Skeletal muscle cell (primary cell): ENCODE measurements at regions not wholly inside any gene's neighbourhood (a gene's known extent, or its start where the extent isn't known, plus 50 kb on each side); places are given as distances from the start of the nearest gene placed in this dataset.

ENCODE experiments used
- DNase-seq: peaks from one replicate; pipeline ENCODE4 v3.0.0-alpha.2; 2010; ENCODE audit warnings: low read depth
- H3K4me3 ChIP-seq: 2 replicates; pipeline ENCODE4 v1.5.1; 2011; ENCODE audit warnings: low read depth, mild to moderate bottlenecking, control low read depth, low read length, moderate library complexity

DNA sequence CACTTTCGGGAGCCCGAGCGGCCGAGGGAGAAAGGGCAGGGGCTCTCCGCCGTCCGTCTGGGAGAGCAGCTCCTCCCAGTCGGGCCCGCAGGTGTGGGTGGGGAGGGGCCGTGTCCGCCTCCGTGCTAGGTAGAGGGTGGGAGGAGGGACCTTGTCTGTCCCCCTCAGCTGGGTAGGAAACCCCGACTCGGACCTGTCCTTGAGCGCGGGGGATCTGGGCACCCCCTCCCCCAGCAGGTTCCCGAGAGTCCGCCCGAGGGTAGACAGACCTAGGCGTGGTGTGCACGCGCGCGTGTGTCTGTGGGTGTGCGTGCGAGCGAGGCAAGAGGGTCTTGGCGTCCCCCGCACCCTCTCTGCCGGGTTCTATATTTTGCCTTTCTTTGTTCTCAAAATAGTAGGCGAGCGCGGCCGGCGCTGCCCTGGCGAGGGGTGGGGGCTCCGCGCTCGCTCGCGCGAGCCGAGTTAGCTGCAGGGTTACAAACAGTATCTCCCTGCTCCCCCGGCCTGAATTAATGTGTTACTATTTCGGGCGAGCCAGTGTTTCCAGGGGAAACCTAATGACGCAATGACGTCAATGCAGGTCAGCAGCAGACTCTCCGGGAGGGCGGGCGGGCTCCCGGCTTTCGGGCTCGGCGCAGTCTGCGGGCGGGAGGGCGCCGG lies 73.9 kb upstream of the LEP start:
- peak overlapping the region; percentile 42 for H3K4me3 ChIP-seq
- peak; percentile 30 for DNase-seq

DNA sequence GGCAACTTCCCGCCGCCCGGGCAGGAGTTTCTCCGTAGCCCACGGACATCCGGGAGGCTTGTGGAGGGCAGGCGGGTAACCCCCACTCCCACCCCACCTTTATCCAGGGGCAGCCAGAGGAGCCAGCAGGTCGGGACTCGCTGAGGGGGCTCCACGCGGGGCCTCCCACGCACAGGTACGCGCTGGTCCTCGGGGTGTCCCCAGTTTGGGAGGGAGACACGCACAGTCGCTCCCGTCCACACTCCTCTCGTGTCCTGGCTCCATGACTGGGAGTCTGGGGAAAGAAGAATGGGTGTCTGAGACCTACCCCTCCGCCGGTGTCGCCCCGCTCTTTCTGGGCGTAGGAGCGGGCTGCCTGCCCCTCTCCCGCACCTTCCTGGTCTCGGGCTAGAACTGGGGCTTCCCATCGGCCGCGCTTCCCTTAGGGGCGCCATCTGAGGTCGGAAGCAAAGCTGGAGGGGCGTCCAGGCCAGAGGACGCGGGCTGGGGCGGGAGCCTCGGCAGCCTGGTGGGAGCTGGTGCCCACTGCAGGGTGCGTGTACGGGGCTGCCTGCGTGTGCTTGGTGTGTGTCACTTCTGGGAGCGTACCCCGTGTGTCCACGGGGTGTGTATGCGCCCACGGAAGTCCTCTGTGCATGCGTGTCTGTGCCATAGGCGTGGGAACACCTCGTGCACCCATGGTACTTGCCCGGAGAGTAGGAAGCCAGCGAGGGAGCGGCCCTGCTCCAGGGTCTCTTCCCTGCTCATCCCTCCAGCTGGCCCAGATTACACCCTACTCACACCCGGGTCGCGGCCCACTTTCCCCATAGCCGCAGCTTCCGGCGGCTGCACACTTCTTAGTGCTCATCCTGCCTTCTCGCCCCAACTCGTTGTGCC lies 73.0 kb upstream of the LEP start:
- peak overlapping the region; percentile 23 for H3K4me3 ChIP-seq
- DNase-seq = no peak

DNA sequence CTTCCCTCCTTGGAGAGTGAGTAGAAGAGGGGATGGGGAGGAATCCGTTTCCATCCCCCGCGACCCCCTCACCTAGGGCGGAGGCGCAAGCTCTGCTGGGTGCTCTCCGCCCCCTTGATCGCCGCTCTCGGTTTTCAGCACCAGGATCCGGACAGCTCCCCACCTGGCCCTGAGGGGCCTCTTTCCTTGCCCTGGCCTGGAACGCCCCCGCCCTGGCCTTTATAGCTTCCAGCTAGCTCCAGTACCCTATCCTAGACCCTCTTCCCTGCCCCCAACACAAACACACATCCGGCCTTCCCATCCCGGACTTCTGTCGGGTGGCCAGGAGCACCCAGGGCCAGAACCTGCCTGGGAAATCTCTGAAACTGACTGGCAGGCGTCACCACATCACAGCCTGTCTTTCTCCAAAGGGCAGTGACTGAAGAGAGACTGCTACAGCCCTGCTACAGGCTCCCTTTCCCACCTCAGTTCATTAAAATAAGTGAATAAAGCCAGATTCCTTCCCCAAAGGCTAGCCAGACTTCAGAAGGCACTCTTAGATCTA lies 72.3 kb upstream of the LEP start:
- no peak for DNase-seq
- no peak overlapping the region for H3K4me3 ChIP-seq

GRCh38 chr7:128170461-128170860 lies 70.6 kb upstream of the LEP start:
- no peak overlapping the region for H3K4me3 ChIP-seq
- no peak for DNase-seq

- no peak for DNase-seq
- H3K4me3 ChIP-seq = no peak overlapping the region
These were observed 69.6 kb upstream of the LEP start for GRCh38 chr7:128171342-128171918.

- H3K4me3 ChIP-seq = no peak overlapping the region
- DNase-seq = no peak
These were observed 68.9 kb upstream of the LEP start for GRCh38 chr7:128172151-128172550.

DNA sequence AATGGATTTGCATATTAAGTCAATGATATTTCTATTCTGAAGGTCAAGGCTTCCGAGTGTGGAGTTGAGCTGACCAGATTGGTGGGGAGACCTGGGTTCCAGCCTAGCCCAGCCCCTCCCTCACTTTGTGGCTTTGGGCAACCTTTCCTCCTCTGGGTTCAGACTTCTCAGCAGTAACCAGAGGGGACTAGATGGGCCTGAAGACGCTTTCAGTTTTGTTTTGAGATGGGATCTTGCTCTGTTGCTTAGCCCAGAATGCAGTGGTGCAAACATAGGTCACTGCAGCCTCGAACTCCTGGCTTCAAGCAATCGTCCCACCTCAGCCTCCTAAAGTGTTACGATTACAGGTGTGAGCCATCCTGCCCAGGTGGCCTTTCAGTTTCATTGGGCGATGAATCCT lies 68.1 kb upstream of the LEP start:
- no peak overlapping the region for H3K4me3 ChIP-seq
- DNase-seq = no peak

DNA sequence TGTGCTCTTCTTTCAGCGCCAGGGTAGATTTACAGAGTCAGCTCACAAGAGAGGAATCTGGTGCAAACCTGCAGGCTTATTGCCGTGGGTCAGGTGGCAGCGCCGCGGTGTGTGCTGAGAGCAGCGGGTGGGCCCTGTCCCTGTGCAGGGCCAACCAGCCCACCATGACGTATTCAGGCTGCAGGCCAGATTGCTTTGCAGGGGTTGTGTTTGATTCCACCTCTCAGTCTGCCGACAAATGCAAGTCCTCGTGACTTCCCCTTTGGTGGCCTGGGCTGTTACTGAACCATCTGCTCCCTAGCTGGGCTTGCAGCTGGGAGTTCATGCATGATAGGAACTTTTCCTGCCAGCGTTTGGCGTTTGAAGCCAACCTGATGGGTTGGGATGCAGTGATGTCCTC lies 66.7 kb upstream of the LEP start:
- no peak for DNase-seq
- no peak overlapping the region for H3K4me3 ChIP-seq

DNA sequence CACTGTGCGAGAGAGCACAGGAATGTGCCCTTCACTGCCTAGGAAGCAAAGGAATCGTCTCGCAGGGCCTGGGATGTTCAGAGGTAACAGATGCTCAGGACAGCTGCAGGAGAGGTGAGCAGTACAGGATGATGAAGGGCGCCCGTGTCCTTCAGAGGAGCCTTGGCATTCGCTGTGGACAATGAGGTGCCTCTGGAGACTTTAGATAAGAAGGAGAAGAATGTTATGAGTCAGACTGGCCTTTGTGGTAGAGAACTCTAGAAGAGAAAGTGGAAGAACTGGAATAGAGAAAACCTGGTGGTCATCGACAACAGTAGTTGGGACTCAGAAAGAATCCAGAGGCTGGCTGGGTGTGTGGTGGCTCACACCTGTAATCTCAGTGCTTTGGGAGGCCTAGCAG lies 64.4 kb upstream of the LEP start:
- DNase-seq = no peak
- no peak overlapping the region for H3K4me3 ChIP-seq

GRCh38 chr7:128177768-128178550 lies 63.1 kb upstream of the LEP start:
- no peak overlapping the region for H3K4me3 ChIP-seq
- no peak for DNase-seq

DNA sequence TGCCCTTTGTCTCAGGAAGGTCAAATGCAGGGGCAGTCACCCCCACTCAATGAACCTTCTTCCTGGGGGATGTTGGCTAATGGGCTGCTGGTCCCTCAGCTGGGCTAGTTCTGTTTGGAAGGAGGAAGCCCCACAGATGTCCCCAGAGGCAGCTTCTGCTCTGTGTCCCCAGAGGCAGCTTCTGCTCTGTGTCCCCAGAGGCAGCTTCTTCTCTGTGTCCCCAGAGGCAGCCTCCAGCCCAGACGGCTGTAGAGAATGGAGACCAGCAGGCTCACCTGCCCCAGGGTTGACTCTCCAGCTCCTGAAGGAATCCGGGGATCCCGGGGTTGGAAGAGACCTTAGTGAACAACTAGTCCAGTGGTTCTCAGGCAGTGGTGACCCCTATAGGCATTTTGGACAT lies 62.5 kb upstream of the LEP start:
- no peak for DNase-seq
- no peak overlapping the region for H3K4me3 ChIP-seq

- no peak overlapping the region for H3K4me3 ChIP-seq
- no peak for DNase-seq
These were observed 52.5 kb upstream of the LEP start for GRCh38 chr7:128188396-128189230.

GRCh38 chr7:128189231-128189930 lies 51.7 kb upstream of the LEP start:
- no peak for DNase-seq
- H3K4me3 ChIP-seq = no peak overlapping the region

GRCh38 chr7:128190051-128190647 lies 50.9 kb upstream of the LEP start:
- H3K4me3 ChIP-seq = no peak overlapping the region
- DNase-seq = no peak

- no peak for DNase-seq
- no peak overlapping the region for H3K4me3 ChIP-seq
These were observed 49.8 kb upstream of the LEP start for GRCh38 chr7:128191136-128191844.
